GM23338 (cell line): ENCODE measurements at regions not wholly inside any gene's neighbourhood (a gene's known extent, or its start where the extent isn't known, plus 50 kb on each side); places are given as distances from the start of the nearest gene placed in this dataset.

ENCODE experiments used
- ATAC-seq: fragments of 200-7000 bp; cut with Tn5 transposase; 3 replicates; pipeline ENCODE4 v1.9.1; 2020
- DNase-seq: peaks from one replicate; pipeline ENCODE4 v3.0.0-alpha.2; 2015; ENCODE audit warnings: low spot score
- H2AFZ ChIP-seq: fragments of 200-600 bp; sonication (generic); 2 replicates; pipeline ENCODE4 v1.8.0; 2016; ENCODE audit warnings: antibody characterized with exemption, mild to moderate bottlenecking, moderate library complexity
- H3F3A ChIP-seq: fragments of 200-600 bp; sonication (generic); replicated peaks from 2 replicates; pipeline ENCODE4 v1.8.0; 2017; ENCODE audit warnings: antibody characterized with exemption, mixed run types, low read depth
- H3K27ac ChIP-seq: fragments of 200-600 bp; sonication (generic); 2 replicates; pipeline ENCODE4 v1.6.1; 2016; ENCODE audit warnings: low read depth
- H3K27me3 ChIP-seq: fragments of 200-600 bp; sonication (generic); 2 replicates; pipeline ENCODE4 v1.8.0; 2016; ENCODE audit warnings: mild to moderate bottlenecking, mixed run types, moderate library complexity; ENCODE audit not compliant: insufficient read depth
- H3K36me3 ChIP-seq: fragments of 200-600 bp; sonication (generic); 2 replicates; pipeline ENCODE4 v1.8.0; 2016; ENCODE audit warnings: mild to moderate bottlenecking; ENCODE audit not compliant: insufficient read depth
- H3K4me1 ChIP-seq: fragments of 200-600 bp; sonication (generic); 2 replicates; pipeline ENCODE4 v1.8.0; 2016; ENCODE audit warnings: mild to moderate bottlenecking, moderate library complexity; ENCODE audit not compliant: insufficient read depth
- H3K4me2 ChIP-seq: fragments of 200-600 bp; sonication (generic); 2 replicates; pipeline ENCODE4 v1.7.1; 2017; ENCODE audit warnings: mixed run types
- H3K4me3 ChIP-seq: fragments of 200-600 bp; sonication (generic); 2 replicates; pipeline ENCODE4 v1.6.1; 2016; ENCODE audit warnings: mixed run types
- H3K79me2 ChIP-seq: fragments of 200-600 bp; sonication (generic); replicated peaks from 2 replicates; pipeline ENCODE4 v1.8.0; 2017; ENCODE audit warnings: mild to moderate bottlenecking; ENCODE audit not compliant: insufficient read depth
- H3K9me2 ChIP-seq: fragments of 200-600 bp; sonication (generic); 2 replicates; pipeline ENCODE4 v1.8.0; 2017; ENCODE audit not compliant: insufficient read depth
- H4K20me1 ChIP-seq: fragments of 200-600 bp; sonication (generic); replicated peaks from 2 replicates; pipeline ENCODE4 v1.8.0; 2017; ENCODE audit warnings: mild to moderate bottlenecking; ENCODE audit not compliant: insufficient read depth
- H3K27ac Mint-ChIP-seq: 2 replicates; pipeline ENCODE4 v1.8.0; 2020; ENCODE audit warnings: inconsistent platforms, mild to moderate bottlenecking, moderate library complexity, mixed read lengths
- H3K27me3 Mint-ChIP-seq: 3 replicates; pipeline ENCODE4 v1.8.0; 2022; ENCODE audit warnings: low read depth, mild to moderate bottlenecking, moderate library complexity, mixed read lengths, inconsistent platforms; ENCODE audit not compliant: insufficient read depth, poor library complexity
- H3K36me3 Mint-ChIP-seq: 3 replicates; pipeline ENCODE4 v1.8.0; 2021; ENCODE audit warnings: low read depth, mild to moderate bottlenecking, inconsistent platforms, moderate library complexity, mixed read lengths
- H3K4me1 Mint-ChIP-seq: 3 replicates; pipeline ENCODE4 v1.8.0; 2020; ENCODE audit warnings: mild to moderate bottlenecking, inconsistent platforms, mixed read lengths
- H3K4me3 Mint-ChIP-seq: 3 replicates; pipeline ENCODE4 v1.8.0; 2021; ENCODE audit warnings: moderate library complexity, mild to moderate bottlenecking, inconsistent platforms, mixed read lengths
- H3K9me3 Mint-ChIP-seq: 3 replicates; pipeline ENCODE4 v1.8.0; 2020; ENCODE audit warnings: moderate library complexity, mild to moderate bottlenecking, inconsistent platforms, mixed read lengths
- CREB1 ChIP-seq: fragments of 250-450 bp; sonication (Bioruptor Pico); IDR thresholded peaks from 2 replicates; pipeline ENCODE4 v1.5.0; 2020; ENCODE audit warnings: low read depth, mild to moderate bottlenecking, moderate library complexity
- ETS1 ChIP-seq: IDR thresholded peaks from 2 replicates; pipeline ENCODE4 v1.6.1; 2016; ENCODE audit warnings: antibody characterized with exemption
- EZH2 ChIP-seq: fragments of 200-600 bp; sonication (generic); IDR thresholded peaks from one replicate; pipeline ENCODE4 v1.8.0; 2017; ENCODE audit warnings: antibody characterized with exemption, mild to moderate bottlenecking, low read depth; ENCODE audit not compliant: unreplicated experiment
- EZH2phosphoT487 ChIP-seq: fragments of 200-600 bp; sonication (generic); IDR thresholded peaks from one replicate; pipeline ENCODE4 v1.8.1; 2018; ENCODE audit warnings: antibody characterized with exemption; ENCODE audit not compliant: unreplicated experiment
- JUNB ChIP-seq: IDR thresholded peaks from one replicate; pipeline ENCODE4 v1.6.1; 2016; ENCODE audit warnings: antibody characterized with exemption; ENCODE audit not compliant: unreplicated experiment
- NANOG ChIP-seq: IDR thresholded peaks from 2 replicates; pipeline ENCODE4 v1.6.1; 2016; ENCODE audit warnings: antibody characterized with exemption, borderline replicate concordance
- POLR2AphosphoS5 ChIP-seq: IDR thresholded peaks from 2 replicates; pipeline ENCODE4 v1.6.1; 2016; ENCODE audit warnings: antibody characterized with exemption, low read depth
- REST ChIP-seq: IDR thresholded peaks from one replicate; pipeline ENCODE4 v1.6.1; 2018; ENCODE audit warnings: antibody characterized with exemption; ENCODE audit not compliant: unreplicated experiment
- STAT1 ChIP-seq: IDR thresholded peaks from one replicate; pipeline ENCODE4 v1.6.1; 2016; ENCODE audit warnings: antibody characterized with exemption; ENCODE audit not compliant: unreplicated experiment
- ZNF114 ChIP-seq: fragments of 250-450 bp; sonication (Bioruptor Pico); IDR thresholded peaks from 2 replicates; pipeline ENCODE4 v1.5.0; 2020; ENCODE audit warnings: mild to moderate bottlenecking, moderate library complexity
- ZNF331 ChIP-seq: fragments of 250-450 bp; sonication (Bioruptor Pico); IDR thresholded peaks from 2 replicates; pipeline ENCODE4 v1.5.0; 2020; ENCODE audit warnings: low read depth, mild to moderate bottlenecking, moderate library complexity
- ZNF462 ChIP-seq: fragments of 250-450 bp; sonication (Bioruptor Pico); IDR thresholded peaks from 2 replicates; pipeline ENCODE4 v1.5.0; 2020; ENCODE audit warnings: mild to moderate bottlenecking, moderate library complexity

GRCh38 chr3:43180027-43180426, 74.1 kb upstream of the POMGNT2 start:
- H3K27me3 Mint-ChIP-seq: peaks cover 8% of the 10 kb centered on the region
- no peak for ATAC-seq
- Histone ChIP-seq H3K4me1 (no peaks in the 10 kb centered on the region), H3K4me3 (no peak overlapping the region), H3K79me2 (no peaks in the 10 kb centered on the region), H3F3A (no peaks in the 10 kb centered on the region), H3K9me2 (no peaks in the 10 kb centered on the region; the same call in 1 of the 2 replicates), H2AFZ (no peak overlapping the region), H3K27me3 (no peaks in the 10 kb centered on the region), H3K27ac (no peak overlapping the region), H3K4me2 (no peak overlapping the region), H3K36me3 (no peaks in the 10 kb centered on the region), H4K20me1 (no peaks in the 10 kb centered on the region)
- H3K4me1 Mint-ChIP-seq: peaks cover 4% of the 10 kb centered on the region
- no peak overlapping the region for H3K4me3 Mint-ChIP-seq
- no peaks in the 10 kb centered on the region for H3K9me3 Mint-ChIP-seq
- no peak for TF ChIP-seq JUNB
- no peak for TF ChIP-seq EZH2
- TF ChIP-seq ZNF114 (CRISPR knock-in tag): no peak
- no peak for TF ChIP-seq CREB1
- TF ChIP-seq ZNF331: no peak
- no peak for TF ChIP-seq ETS1
- no peak for TF ChIP-seq EZH2phosphoT487
- no peak for TF ChIP-seq STAT1
- no peak for DNase-seq
- H3K36me3 Mint-ChIP-seq: no peaks in the 10 kb centered on the region
- no peak overlapping the region for H3K27ac Mint-ChIP-seq

- Mint-ChIP-seq H3K27me3 (peaks cover 8% of the 10 kb centered on the region), H3K27ac (no peak overlapping the region), H3K36me3 (no peaks in the 10 kb centered on the region), H3K9me3 (no peaks in the 10 kb centered on the region), H3K4me1 (peaks cover 5% of the 10 kb centered on the region), H3K4me3 (no peak overlapping the region)
- Histone ChIP-seq H3K4me1 (no peaks in the 10 kb centered on the region), H2AFZ (no peak overlapping the region), H3K79me2 (no peaks in the 10 kb centered on the region), H3K4me2 (no peak overlapping the region), H3K27ac (no peak overlapping the region), H4K20me1 (no peaks in the 10 kb centered on the region), H3K27me3 (no peaks in the 10 kb centered on the region), H3K4me3 (no peak overlapping the region), H3F3A (no peaks in the 10 kb centered on the region), H3K36me3 (no peaks in the 10 kb centered on the region), H3K9me2 (no peaks in the 10 kb centered on the region; the same call in 1 of the 2 replicates)
- ATAC-seq (no peak), DNase-seq (no peak)
- TF ChIP-seq POLR2AphosphoS5: no peak
- no peak for TF ChIP-seq ZNF462
- no peak for TF ChIP-seq CREB1
- TF ChIP-seq NANOG: no peak
- no peak for TF ChIP-seq ZNF331
- no peak for TF ChIP-seq EZH2phosphoT487
- no peak for TF ChIP-seq JUNB
- TF ChIP-seq ZNF114 (CRISPR knock-in tag): no peak
- no peak for TF ChIP-seq STAT1
- TF ChIP-seq REST: no peak
- TF ChIP-seq EZH2: no peak
Observed at GRCh38 chr3:43178891-43179366, 73.0 kb upstream of the POMGNT2 start.
